Activated CD4-positive, alpha-beta T cell treated with anti-CD3 and anti-CD28 coated beads, Interleukin-2, Interleukin-4, amounts not matched to agents 100 ng/mL and 50 ng/mL, durations not matched to agents 16 hours and 8 hours (primary cell): ENCODE measurements at regions not wholly inside any gene's neighbourhood (a gene's known extent, or its start where the extent isn't known, plus 50 kb on each side); places are given as distances from the start of the nearest gene placed in this dataset.

ENCODE experiments used
- DNase-seq: peaks from one replicate; pipeline ENCODE4 v3.0.0-alpha.2; 2020; ENCODE audit warnings: low spot score

DNA sequence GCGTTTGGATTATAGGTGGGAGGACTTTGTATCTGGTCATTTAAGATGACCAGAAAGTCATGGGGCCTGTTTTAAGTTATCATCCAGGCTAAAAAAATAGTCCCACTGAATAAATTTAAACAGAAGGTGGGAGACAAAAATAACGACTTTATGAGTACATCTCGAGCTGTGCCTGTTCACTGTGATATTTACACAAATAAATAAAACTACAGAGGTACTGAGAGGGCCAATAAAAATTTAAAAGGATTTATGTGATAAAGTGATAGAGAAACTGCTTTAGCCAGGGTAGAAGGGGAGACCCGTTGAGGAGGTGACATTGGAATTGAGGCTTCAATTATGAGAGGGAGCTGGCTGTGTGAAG is 53.4 kb upstream of the PMEPA1 start:
- no peak for DNase-seq

DNA sequence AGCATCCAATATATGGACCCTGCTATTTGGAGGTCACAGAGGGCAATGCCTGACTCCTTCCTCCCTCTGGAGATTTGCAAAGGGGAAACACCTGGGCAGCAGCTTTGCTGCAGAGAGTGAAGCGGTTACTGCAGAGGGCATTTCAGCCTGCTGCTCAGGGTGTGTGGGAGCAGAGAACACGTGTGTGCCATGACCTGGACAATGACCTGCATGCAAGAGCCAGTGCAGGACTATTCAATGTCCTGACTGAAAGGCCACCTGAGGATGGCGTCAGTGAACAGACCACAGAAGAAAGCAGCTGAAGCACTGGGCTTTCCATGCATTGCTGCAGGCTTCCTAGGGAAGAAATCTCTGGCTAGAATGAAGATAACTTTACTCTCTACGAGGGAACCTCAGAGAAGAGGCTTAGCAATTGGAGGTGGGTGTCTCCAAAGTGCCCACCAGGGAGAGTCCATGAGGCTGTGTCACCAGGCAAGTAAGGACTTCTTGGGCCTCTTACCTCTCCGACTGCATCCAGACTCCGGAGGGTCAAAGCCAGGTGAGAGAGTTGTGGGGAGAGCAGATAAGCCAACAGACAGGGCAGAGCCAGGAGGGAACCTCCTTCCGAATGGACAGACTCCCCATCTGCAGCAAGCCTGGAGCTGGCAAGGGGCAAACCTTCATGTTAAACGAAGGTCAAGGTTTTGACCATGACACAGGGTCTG is 52.9 kb upstream of the PMEPA1 start:
- DNase-seq, result no peak

DNA sequence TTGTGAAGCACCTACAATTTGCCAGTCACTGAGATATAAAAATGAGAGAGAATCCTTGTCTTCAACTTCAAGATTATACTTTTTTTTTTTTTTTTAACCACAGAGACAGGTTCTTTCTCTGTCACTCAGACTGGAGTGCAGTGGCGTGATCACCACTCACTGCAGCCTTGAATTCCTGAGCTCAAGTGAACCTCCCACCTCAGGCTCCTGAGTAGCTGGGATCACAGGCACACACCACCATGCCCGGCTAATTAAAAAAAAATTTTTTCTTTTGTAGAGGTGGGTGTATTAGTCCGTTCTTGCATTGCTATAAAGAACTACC is 51.6 kb upstream of the PMEPA1 start:
- DNase-seq, result no peak

DNA sequence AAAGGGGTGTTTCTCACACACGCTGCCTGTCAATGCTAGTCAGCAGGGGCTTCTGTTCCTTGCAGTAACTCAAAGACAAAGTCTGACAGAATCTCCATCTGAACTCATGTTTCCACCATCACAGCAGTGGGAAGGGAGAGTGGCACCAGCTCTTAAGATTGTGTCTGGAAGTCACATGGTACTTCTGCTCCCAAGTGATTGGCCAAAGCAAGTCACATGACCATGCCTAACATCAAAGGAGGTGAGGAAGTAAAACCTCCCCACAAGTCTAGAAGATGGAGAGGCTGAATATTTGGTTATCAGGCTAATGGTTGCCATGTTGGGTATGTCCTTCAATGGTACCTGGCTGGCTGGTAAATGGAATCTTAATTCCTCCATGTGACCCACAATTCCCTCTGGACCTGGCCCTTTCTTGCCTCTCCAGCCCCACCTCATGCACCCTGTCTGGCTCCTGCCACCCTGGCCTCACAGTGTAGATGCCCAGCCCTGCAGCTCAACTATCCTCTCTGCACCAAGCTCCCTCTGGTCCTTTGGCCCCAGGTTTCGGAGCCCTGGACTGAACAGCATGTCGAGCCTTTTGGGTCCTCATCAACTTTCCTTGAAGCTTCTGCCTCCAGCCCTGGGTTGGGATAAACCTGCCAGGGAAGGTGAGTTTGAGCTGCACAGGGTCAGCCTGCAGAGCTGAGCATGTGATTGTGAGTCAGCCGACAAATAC is 51.0 kb upstream of the PMEPA1 start:
- DNase-seq, result no peak

DNA sequence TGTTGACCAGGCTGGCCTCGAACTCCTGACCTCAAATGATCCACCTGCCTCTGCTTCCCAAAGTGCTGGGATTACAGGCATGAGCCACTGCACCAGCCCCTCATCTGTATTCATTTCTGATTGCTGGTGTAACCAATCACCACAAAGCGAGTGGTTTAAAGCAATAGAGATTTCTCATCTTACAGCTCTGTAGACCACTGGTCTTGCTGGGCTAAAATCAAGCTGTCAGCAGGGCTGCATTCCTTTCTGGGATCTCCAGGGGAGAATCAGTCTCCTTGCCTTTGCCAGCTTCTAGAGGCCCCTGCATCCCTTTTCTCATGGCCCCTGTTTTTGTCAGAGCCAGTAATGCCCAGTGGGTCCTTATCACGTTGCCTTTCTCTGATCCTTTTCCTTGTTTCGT is 49.9 kb upstream of the PMEPA1 start:
- DNase-seq, result no peak
